ENCODE measurements at regions not wholly inside any gene's neighbourhood (a gene's known extent, or its start where the extent isn't known, plus 50 kb on each side); places are given as distances from the start of the nearest gene placed in this dataset.

- no peak for DNase-seq (ENCODE audit: low spot score)
Measured at GRCh38 chr7:124692425-124692824, 73.2 kb downstream of the GPR37 start.

DNA sequence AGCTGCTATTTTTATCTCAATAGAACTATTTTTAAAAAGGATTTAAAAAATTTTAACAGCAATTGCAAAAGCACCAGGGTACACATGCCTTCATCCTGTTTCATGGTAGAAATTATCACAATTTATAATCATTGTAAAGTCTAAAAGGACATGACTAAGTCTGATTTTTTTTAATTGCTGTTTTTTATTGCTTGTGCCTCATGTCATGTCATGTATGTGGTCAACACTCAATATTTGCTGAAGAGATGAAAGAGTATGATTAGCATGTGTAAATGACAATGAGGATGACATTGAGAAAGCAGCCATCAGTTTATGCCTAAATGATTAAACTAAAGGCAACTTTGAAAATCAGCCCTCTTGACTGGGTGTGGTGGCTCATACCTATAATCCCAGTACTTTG lies 74.8 kb downstream of the GPR37 start:
- no peak for DNase-seq (ENCODE audit: low spot score)

DNA sequence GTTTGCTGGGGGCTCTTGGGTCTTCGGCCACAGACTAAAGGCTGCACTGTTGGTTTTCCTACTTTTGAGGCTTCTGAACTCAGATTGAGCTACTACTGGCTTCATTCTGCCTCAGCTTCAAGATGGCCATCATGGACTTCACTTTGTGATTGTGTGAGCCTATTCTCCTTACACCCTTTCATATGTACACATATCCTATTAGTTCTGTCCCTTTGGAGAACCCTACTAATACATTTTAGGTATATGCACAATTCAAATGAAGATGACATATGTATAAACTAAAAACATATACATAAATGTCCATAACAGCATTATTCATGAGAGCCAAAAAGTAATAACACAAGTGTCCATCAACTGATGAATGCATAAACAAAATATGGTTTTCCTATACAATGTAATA lies 75.7 kb downstream of the GPR37 start:
- DNase-seq (ENCODE audit: low spot score), result no peak

GRCh38 chr7:124689523-124689922 lies 76.1 kb downstream of the GPR37 start:
- no peak for DNase-seq (ENCODE audit: low spot score)

DNA sequence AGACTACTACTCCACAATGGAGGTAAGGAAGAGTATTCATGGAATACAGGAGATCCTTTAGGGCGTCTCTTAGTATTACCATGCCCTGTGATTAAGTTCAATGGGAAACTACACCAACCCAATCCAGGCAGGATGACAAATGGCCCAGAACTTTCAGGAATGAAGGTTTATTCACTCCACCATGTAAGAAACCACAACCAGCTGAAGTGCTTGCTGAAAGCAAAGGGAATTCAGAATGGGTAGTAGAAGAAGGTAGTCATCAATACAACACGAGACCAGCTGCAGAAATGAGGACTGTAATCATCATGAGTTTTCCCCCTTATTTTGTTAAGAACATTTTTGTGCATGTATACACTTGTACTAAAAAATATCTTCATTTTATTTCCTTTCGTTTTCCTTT lies 76.6 kb downstream of the GPR37 start:
- DNase-seq (ENCODE audit: low spot score), result no peak

DNA sequence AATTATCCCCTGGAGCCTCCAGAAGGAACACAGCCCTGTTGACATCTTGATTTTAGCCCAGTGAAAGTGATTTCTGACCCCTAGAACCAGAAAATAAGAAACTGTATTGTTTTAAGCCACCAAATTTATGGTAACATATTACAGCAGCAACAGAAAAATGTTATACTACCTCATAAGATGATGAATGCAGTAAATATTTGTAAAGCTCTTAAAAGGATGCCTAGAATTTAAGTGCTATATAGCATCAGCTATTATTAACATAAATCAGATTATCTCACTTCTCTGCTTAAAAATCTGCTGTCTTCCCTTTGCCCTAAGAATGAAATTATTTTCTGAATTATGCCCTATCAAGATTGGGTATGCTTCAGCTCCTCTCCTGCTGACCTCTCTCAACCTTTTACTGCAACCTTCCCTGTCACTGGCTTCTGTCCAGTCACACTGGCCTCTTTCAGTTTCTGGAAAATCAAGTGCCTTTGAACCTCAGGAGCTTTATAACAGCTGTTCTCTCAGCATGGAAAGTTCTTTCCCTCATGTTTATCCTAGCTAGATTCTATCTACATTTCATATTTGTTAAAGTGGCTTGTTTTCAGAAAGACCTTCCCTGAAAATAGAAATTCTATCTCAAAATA lies 78.9 kb downstream of the GPR37 start:
- DNase-seq (ENCODE audit: low spot score), result no peak

- DNase-seq (ENCODE audit: low spot score), result no peak
Measured at GRCh38 chr7:124681946-124682345, 83.6 kb downstream of the GPR37 start.

DNA sequence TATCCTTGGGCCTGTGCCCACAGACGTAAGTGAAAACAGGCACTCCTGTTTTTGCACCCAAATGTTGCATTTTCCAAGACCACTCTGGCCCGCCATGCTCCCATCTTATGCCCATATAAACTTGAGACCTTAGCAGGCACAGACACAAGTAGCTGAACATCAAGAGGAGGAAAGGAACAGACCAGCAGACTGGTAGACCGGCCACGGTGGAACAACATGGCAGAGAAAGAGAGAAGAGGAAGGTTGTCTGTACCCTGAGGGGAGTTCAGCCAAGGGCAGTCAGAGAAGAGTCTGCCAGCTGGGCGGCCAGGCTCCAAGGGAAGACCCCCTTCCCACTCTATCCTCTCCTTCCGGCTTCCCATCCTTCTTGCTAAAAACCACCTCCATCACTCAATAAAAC lies 85.3 kb downstream of the GPR37 start:
- DNase-seq (ENCODE audit: low spot score), result no peak

- no peak for DNase-seq (ENCODE audit: low spot score)
Measured at GRCh38 chr7:124679586-124680225, 85.9 kb downstream of the GPR37 start.

GRCh38 chr7:124679146-124679545 lies 86.4 kb downstream of the GPR37 start:
- DNase-seq (ENCODE audit: low spot score), result no peak

- DNase-seq (ENCODE audit: low spot score), result no peak
Measured at GRCh38 chr7:124674451-124674850, 91.1 kb downstream of the GPR37 start.

GRCh38 chr7:124672011-124672410 lies 93.6 kb downstream of the GPR37 start:
- DNase-seq (ENCODE audit: low spot score), result no peak

DNA sequence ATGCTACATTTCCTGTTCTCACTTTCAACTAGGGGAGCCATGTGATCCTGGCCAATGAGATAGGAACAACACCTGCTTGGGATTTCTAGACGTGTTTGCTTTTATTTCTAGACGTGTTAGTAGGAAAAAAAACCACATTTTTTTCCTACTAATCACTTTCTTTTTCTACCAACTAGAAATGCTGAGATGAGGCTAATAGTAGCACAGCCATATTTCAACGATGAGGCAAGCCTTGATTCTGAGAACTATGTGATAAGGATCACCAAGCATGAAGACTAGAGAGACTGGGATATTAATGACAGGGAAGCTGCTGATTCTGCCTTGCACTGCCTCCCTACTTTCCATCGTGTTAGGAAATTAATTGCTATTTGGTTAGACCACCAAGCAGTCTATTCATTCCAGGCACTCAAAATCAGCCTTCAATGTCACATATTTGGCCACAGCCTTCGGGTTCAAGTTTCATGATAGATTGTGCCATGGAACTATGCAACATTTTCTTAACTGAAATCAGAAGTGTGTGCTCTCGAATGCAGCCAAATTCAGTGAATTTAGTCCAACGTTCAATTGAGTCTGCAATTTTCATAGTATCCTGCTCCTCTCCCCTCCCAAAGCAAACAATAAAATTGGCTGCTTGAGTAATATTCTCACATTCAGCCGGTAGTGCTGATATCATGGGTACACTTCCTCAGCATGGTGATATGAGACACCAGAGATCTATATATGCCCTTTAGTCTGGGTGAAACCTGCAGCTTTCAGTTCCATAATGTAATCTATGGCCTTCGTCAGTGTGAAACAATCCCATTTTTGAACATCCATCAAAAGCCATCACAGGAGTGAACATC lies 98.1 kb downstream of the GPR37 start:
- no peak for DNase-seq (ENCODE audit: low spot score)

DNA sequence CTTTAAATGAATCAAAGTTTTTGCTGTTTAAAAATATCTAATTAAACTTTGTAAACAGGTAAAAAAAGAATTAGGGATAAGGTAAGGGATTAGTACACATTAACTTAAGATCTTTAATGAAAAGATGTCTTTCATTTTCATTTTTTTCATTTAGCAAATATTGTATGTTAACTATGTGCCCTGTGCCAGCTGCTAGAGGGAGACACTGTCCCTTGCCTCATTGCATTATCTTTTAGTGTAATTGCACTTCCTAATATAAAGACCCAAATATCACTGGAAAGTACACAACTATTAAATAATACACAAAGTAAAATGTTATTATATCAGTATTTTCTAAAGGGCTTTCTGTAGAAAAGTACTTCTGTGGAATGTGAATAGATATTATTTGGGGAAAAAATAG lies 102.7 kb downstream of the GPR37 start:
- DNase-seq (ENCODE audit: low spot score), result no peak

DNA sequence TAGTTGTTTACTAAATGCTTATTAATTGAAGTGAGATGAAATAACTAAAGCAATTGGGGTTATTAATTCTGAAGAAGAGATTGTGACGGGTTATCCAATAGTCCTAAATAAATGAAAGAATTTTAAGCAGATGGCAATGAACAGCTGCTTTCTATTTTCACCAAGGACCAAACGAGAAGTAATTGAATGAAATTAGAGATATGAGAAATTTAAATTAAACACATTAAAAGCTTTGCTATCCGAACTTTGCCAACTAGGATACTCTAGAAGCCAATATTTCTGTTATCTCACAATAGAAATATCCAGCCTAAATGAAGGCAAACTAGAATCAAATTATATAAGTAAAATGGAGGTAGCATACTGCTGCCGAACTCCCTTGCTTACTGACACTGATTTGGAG lies 103.2 kb downstream of the GPR37 start:
- no peak for DNase-seq (ENCODE audit: low spot score)

- DNase-seq (ENCODE audit: low spot score), result no peak
Measured at GRCh38 chr7:124655990-124656389, 109.6 kb downstream of the GPR37 start.

GRCh38 chr7:124652237-124652636 lies 113.4 kb downstream of the GPR37 start:
- no peak for DNase-seq (ENCODE audit: low spot score)

DNA sequence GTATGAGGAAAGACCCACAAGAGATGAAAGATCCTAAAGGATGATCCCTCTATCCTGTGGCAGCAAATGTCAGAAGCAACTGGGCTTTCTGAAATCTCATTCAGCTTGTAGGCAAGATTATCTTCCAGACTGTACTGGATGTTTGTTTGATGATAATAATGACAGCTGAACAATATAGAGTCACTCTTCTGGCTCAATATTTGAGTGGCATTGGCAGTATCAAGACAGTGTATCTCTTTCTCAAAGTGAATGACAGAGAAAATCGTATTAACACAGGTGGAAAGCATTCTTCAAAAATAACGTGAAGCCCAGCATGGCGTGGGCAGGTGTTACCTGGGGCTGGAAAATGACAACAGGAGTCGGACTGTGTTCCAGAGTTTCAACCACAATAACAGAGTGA lies 114.5 kb downstream of the GPR37 start:
- DNase-seq (ENCODE audit: low spot score), result no peak

GRCh38 chr7:124649397-124650014 lies 116.1 kb downstream of the GPR37 start:
- DNase-seq (ENCODE audit: low spot score), result no peak

DNA sequence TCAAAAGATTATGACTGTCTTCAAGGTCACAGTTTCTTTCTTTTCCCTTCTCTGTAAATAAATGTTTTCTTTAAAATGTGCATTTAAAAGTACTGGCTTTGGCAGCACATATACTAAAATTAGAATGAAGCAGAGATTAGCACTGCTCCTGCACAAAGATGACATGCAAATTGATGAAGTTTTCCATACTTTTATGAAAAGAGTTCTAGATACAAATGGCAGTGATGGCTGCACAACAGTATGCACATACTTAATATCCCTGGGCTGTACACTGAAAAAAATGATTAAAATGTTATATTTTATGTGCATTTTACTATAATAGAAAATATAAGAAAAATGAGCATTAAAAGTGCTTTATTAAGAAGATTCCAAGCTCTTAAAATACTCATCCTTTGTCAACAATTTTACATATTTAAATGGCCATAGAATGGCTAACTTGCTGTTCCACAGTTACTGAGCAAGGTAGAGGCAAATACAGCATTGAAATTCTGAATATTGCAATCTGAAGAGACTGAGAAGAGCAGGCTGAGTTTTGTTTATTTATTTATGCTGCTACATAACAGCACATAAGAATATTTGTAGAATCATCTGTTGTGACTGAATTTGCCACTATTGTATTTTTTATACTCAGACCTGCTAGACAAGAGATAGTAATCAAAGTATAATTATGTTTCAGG lies 117.8 kb downstream of the GPR37 start:
- no peak for DNase-seq (ENCODE audit: low spot score)

DNA sequence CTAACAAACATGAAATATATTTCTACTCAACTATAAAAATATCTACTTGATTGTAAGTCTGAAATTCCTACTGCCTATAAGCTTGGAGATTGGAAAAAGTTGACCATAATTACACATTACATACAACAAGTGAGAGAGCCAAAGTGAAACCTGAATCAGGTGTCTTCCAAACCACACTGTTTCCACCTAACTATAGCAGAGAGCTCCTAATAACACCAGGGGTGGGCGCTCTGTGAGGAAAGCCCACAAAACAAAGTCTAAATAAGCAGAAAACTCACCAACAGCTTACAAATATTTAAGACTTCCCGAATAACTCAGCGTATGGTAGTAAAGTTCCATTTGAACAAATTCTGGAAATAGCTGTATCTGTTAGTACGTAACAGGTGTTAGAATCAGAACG lies 119.9 kb downstream of the GPR37 start:
- DNase-seq (ENCODE audit: low spot score), result no peak

DNA sequence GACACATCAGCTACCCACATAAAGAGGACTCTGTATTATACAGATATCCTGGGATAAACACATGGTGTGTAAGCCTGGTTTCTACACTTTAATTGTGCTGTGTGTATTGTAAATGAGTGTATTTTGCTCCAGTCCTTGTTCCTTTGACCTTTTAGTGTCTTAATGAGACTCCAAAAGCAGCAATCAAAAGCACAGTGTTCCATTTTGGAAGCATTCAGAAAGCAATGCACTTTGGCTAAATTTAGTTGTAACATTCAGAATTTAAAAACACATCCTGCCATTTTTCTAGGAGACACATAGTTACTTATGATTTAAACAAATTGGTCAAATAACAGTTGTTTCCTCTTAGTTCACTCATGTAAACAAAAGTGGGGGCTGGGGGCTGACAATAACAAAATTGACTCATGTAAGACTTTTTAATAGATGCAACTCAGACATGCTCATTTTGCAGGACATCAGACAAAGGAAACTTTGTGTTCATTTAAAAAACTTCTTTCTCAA lies 122.2 kb downstream of the GPR37 start:
- DNase-seq (ENCODE audit: low spot score), result no peak

Data from HuH-7 (cell line).